ENCODE measurements at regions not wholly inside any gene's neighbourhood (a gene's known extent, or its start where the extent isn't known, plus 50 kb on each side); places are given as distances from the start of the nearest gene placed in this dataset.

DNA sequence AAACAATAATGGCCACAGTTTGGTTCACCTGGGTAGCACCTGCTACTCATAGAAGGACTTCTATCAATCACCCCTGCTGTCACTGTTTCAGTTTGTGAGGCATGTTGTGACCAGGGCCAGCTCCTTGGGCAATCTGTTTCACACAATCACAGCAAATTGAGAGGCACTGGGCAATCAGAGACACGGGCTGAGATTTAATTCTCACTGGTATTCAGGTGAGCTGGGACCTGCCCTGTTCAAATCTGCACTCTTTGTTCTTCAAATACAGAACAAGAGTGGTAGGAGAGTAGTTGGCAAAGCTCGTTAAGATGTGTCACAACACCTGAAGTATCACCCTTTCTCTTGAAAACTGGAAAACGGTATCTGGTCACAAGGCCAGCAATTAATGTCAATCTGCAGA, 57.8 kb upstream of the NAP1L1 start:
- Histone ChIP-seq H2AFZ (ENCODE audit: control insufficient read depth, low read length) (no peak overlapping the region), H4K20me1 (ENCODE audit: control insufficient read depth, extremely low read depth, insufficient read depth, low read length) (no peaks in the 10 kb centered on the region), H3K9me1 (ENCODE audit: control insufficient read depth, extremely low read depth, insufficient read depth, low read length) (no peaks in the 10 kb centered on the region), H3K27me3 (ENCODE audit: control insufficient read depth, extremely low read depth, insufficient read depth, low read length) (no peaks in the 10 kb centered on the region), H3K4me1 (ENCODE audit: control insufficient read depth, extremely low read depth, insufficient read depth, low read length) (no peaks in the 10 kb centered on the region), H3K4me2 (ENCODE audit: control insufficient read depth, extremely low read depth, insufficient read depth, low read depth, low read length) (no peak overlapping the region), H3K4me3 (ENCODE audit: control insufficient read depth in 2 of 3, extremely low read depth in 1 of 3, insufficient read depth in 2 of 3, low read depth in 1 of 3, low read length in 3 of 3) (no peak overlapping the region), H3K27ac (ENCODE audit: control insufficient read depth, insufficient read depth, low read length) (no peak overlapping the region), H3K9me3 (ENCODE audit: control insufficient read depth, low read depth, low read length) (no peaks in the 10 kb centered on the region), H3K9ac (ENCODE audit: control insufficient read depth, extremely low read depth, insufficient read depth, low read length) (no peak overlapping the region), H3K36me3 (ENCODE audit: control insufficient read depth in 2 of 2, extremely low read depth in 1 of 2, insufficient read depth in 2 of 2, low read length in 2 of 2) (no peaks in the 10 kb centered on the region), H3K79me2 (ENCODE audit: control insufficient read depth, insufficient read depth, low read length) (no peaks in the 10 kb centered on the region)
- dilution Hi-C loops (cut with MboI; ENCODE audit: extremely low pct_ligation_motif_present, low sequenced_read_pairs) = no loop called here
- DNase-seq (ENCODE audit: low read depth, low spot score) = no peak
- TF ChIP-seq, protein P1, sequence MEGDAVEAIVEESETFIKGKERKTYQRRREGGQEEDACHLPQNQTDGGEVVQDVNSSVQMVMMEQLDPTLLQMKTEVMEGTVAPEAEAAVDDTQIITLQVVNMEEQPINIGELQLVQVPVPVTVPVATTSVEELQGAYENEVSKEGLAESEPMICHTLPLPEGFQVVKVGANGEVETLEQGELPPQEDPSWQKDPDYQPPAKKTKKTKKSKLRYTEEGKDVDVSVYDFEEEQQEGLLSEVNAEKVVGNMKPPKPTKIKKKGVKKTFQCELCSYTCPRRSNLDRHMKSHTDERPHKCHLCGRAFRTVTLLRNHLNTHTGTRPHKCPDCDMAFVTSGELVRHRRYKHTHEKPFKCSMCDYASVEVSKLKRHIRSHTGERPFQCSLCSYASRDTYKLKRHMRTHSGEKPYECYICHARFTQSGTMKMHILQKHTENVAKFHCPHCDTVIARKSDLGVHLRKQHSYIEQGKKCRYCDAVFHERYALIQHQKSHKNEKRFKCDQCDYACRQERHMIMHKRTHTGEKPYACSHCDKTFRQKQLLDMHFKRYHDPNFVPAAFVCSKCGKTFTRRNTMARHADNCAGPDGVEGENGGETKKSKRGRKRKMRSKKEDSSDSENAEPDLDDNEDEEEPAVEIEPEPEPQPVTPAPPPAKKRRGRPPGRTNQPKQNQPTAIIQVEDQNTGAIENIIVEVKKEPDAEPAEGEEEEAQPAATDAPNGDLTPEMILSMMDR (optimal IDR thresholded peaks at IDR 0.05 in 1 of 3, IDR thresholded peaks at IDR 0.05 in 1 of 3, conservative IDR thresholded peaks at IDR 0.05 in 1 of 3; ENCODE audit: extremely low read depth in 1 of 3, insufficient read depth in 2 of 3, low read length in 3 of 3) = no peak
- TF ChIP-seq EZH2 (IDR thresholded peaks at IDR 0.05; ENCODE audit: low read length) = no peak
- FAIRE-seq = no peak

DNA sequence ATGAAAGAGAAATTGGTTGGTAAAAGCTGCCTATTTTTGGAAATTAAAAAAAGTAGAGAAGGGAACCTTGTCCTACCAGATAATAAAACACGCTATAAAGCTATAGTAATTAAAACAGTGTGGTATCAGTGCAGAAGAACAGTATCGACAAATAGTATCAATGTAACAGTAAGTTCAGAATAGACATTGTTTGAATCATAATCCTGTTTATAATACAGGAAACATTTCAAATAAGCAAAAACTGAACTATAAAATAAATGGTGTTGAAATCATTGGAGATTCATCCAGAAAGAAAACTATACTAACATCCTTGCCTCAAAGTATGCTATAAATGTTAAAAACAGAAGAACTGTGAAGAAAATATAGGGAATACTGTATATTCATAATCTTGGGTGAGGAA, 54.2 kb upstream of the NAP1L1 start:
- Histone ChIP-seq H3K27me3 (ENCODE audit: control insufficient read depth, extremely low read depth, insufficient read depth, low read length) (no peaks in the 10 kb centered on the region), H3K36me3 (ENCODE audit: control insufficient read depth in 2 of 2, extremely low read depth in 1 of 2, insufficient read depth in 2 of 2, low read length in 2 of 2) (no peaks in the 10 kb centered on the region), H3K9ac (ENCODE audit: control insufficient read depth, extremely low read depth, insufficient read depth, low read length) (no peak overlapping the region), H3K79me2 (ENCODE audit: control insufficient read depth, insufficient read depth, low read length) (no peaks in the 10 kb centered on the region), H3K9me1 (ENCODE audit: control insufficient read depth, extremely low read depth, insufficient read depth, low read length) (no peaks in the 10 kb centered on the region), H3K27ac (ENCODE audit: control insufficient read depth, insufficient read depth, low read length) (no peak overlapping the region), H4K20me1 (ENCODE audit: control insufficient read depth, extremely low read depth, insufficient read depth, low read length) (no peaks in the 10 kb centered on the region), H3K4me1 (ENCODE audit: control insufficient read depth, extremely low read depth, insufficient read depth, low read length) (no peaks in the 10 kb centered on the region), H3K4me3 (ENCODE audit: control insufficient read depth in 2 of 3, extremely low read depth in 1 of 3, insufficient read depth in 2 of 3, low read depth in 1 of 3, low read length in 3 of 3) (no peak overlapping the region), H3K9me3 (ENCODE audit: control insufficient read depth, low read depth, low read length) (no peaks in the 10 kb centered on the region), H2AFZ (ENCODE audit: control insufficient read depth, low read length) (no peak overlapping the region), H3K4me2 (ENCODE audit: control insufficient read depth, extremely low read depth, insufficient read depth, low read depth, low read length) (no peak overlapping the region)
- FAIRE-seq = no peak
- dilution Hi-C loops (cut with MboI; ENCODE audit: extremely low pct_ligation_motif_present, low sequenced_read_pairs) = no loop called here
- TF ChIP-seq, protein P1 (optimal IDR thresholded peaks at IDR 0.05 in 1 of 3, IDR thresholded peaks at IDR 0.05 in 1 of 3, conservative IDR thresholded peaks at IDR 0.05 in 1 of 3; ENCODE audit: extremely low read depth in 1 of 3, insufficient read depth in 2 of 3, low read length in 3 of 3) = no peak
- no peak for TF ChIP-seq EZH2 (IDR thresholded peaks at IDR 0.05; ENCODE audit: low read length)
- DNase-seq (ENCODE audit: low read depth, low spot score) = no peak
